Neural progenitor cell (in vitro differentiated cells): ENCODE measurements at regions not wholly inside any gene's neighbourhood (a gene's known extent, or its start where the extent isn't known, plus 50 kb on each side); places are given as distances from the start of the nearest gene placed in this dataset.

Experiments used
- DNase-seq: peaks from one replicate; pipeline ENCODE4 v3.0.0-alpha.2; 2016; ENCODE audit warnings: low spot score
- H2AFZ ChIP-seq: fragments of 200-600 bp; sonication (generic); replicated peaks from 2 replicates; pipeline ENCODE4 v1.6.1; 2016; ENCODE audit warnings: antibody characterized with exemption
- H3F3A ChIP-seq: fragments of 200-600 bp; sonication (generic); 2 replicates; pipeline ENCODE4 v1.6.1; 2016; ENCODE audit warnings: antibody characterized with exemption, low read depth
- H3K27ac ChIP-seq: fragments of 200-600 bp; sonication (generic); 2 replicates; pipeline ENCODE4 v1.5.1; 2016; ENCODE audit warnings: mild to moderate bottlenecking
- H3K27me3 ChIP-seq: fragments of 200-600 bp; sonication (generic); 2 replicates; pipeline ENCODE4 v1.6.1; 2016; ENCODE audit warnings: mild to moderate bottlenecking, moderate library complexity
- H3K36me3 ChIP-seq: fragments of 200-600 bp; sonication (generic); 2 replicates; pipeline ENCODE4 v1.5.1; 2016
- H3K4me1 ChIP-seq: fragments of 200-600 bp; sonication (generic); 2 replicates; pipeline ENCODE4 v1.6.1; 2016; ENCODE audit warnings: mixed run types
- H3K4me2 ChIP-seq: fragments of 200-600 bp; sonication (generic); 2 replicates; pipeline ENCODE4 v1.6.1; 2016
- H3K4me3 ChIP-seq: fragments of 200-600 bp; sonication (generic); 2 replicates; pipeline ENCODE4 v1.5.1; 2016
- H3K79me2 ChIP-seq: fragments of 200-600 bp; sonication (generic); 2 replicates; pipeline ENCODE4 v1.6.1; 2016; ENCODE audit warnings: low read depth
- H3K9ac ChIP-seq: fragments of 200-600 bp; sonication (generic); 2 replicates; pipeline ENCODE4 v1.6.1; 2016
- H3K9me3 ChIP-seq: fragments of 200-600 bp; sonication (generic); 2 replicates; pipeline ENCODE4 v1.5.1; 2016; ENCODE audit warnings: low read depth
- H4K20me1 ChIP-seq: fragments of 200-600 bp; sonication (generic); 2 replicates; pipeline ENCODE4 v1.6.1; 2016; ENCODE audit warnings: low read depth
- H3K27ac Mint-ChIP-seq: 3 replicates; pipeline ENCODE4 v1.8.0; 2021; ENCODE audit warnings: mixed read lengths
- H3K27me3 Mint-ChIP-seq: 2 replicates; pipeline ENCODE4 v1.8.0; 2022; ENCODE audit warnings: low read depth, mild to moderate bottlenecking, inconsistent platforms, moderate library complexity, mixed read lengths; ENCODE audit not compliant: insufficient read depth
- H3K36me3 Mint-ChIP-seq: 3 replicates; pipeline ENCODE4 v1.8.0; 2021; ENCODE audit warnings: mixed read lengths
- H3K4me1 Mint-ChIP-seq: 3 replicates; pipeline ENCODE4 v1.8.0; 2021; ENCODE audit warnings: mixed read lengths
- H3K4me3 Mint-ChIP-seq: 3 replicates; pipeline ENCODE4 v1.8.0; 2021; ENCODE audit warnings: mild to moderate bottlenecking, moderate library complexity, mixed read lengths
- H3K9me3 Mint-ChIP-seq: 3 replicates; pipeline ENCODE4 v1.8.0; 2020; ENCODE audit warnings: mixed read lengths
- CTCF ChIP-seq: fragments of 200-600 bp; sonication (generic); IDR thresholded peaks from 2 replicates; pipeline ENCODE4 v1.5.1; 2017; ENCODE audit warnings: antibody characterized with exemption, mild to moderate bottlenecking
- EZH2 ChIP-seq: fragments of 200-600 bp; sonication (generic); IDR thresholded peaks from 2 replicates; pipeline ENCODE4 v1.6.1; 2017; ENCODE audit warnings: antibody characterized with exemption, mild to moderate bottlenecking, moderate library complexity
- EZH2phosphoT487 ChIP-seq: fragments of 200-600 bp; sonication (generic); IDR thresholded peaks from 2 replicates; pipeline ENCODE4 v1.6.1; 2017; ENCODE audit warnings: antibody characterized with exemption

GRCh38 chr1:218565377-218565776 lies 220.2 kb downstream of the TGFB2 start:
- TF ChIP-seq EZH2 (no peak), EZH2phosphoT487 (no peak), CTCF (no peak)
- Histone ChIP-seq H3K4me1 (peaks cover 4% of the 10 kb centered on the region), H3K4me2 (no peak overlapping the region), H3K27ac (no peak overlapping the region), H2AFZ (no peak overlapping the region), H3K79me2 (no peaks in the 10 kb centered on the region), H3K9me3 (no peaks in the 10 kb centered on the region), H3K27me3 (no peaks in the 10 kb centered on the region), H3K36me3 (no peaks in the 10 kb centered on the region), H3K4me3 (no peak overlapping the region), H4K20me1 (no peaks in the 10 kb centered on the region), H3K9ac (no peak overlapping the region), H3F3A (no peaks in the 10 kb centered on the region)
- Mint-ChIP-seq H3K4me3 (no peak overlapping the region), H3K4me1 (no peaks in the 10 kb centered on the region), H3K9me3 (no peaks in the 10 kb centered on the region), H3K36me3 (no peaks in the 10 kb centered on the region), H3K27me3 (no peaks in the 10 kb centered on the region), H3K27ac (no peak overlapping the region)
- no peak for DNase-seq

- no peaks in the 10 kb centered on the region for H3K9me3 Mint-ChIP-seq
- DNase-seq, result no peak
- H3K4me1 ChIP-seq, result peaks cover 16% of the 10 kb centered on the region
- H4K20me1 ChIP-seq, result no peaks in the 10 kb centered on the region
- H3K27ac Mint-ChIP-seq, result no peak overlapping the region
- no peaks in the 10 kb centered on the region for H3K36me3 Mint-ChIP-seq
- H3K36me3 ChIP-seq, result no peaks in the 10 kb centered on the region
- no peaks in the 10 kb centered on the region for H3K27me3 Mint-ChIP-seq
- no peak overlapping the region for H3K4me3 Mint-ChIP-seq
- H3K27ac ChIP-seq, result no peak overlapping the region
- H3K4me2 ChIP-seq, result no peak overlapping the region
- no peak overlapping the region for H3K4me3 ChIP-seq
- no peak overlapping the region for H2AFZ ChIP-seq
- H3K9me3 ChIP-seq, result no peaks in the 10 kb centered on the region
- no peak overlapping the region for H3K9ac ChIP-seq
- no peak for TF ChIP-seq EZH2phosphoT487
- no peak for TF ChIP-seq EZH2
- TF ChIP-seq CTCF, result no peak
- H3K79me2 ChIP-seq, result no peaks in the 10 kb centered on the region
- no peaks in the 10 kb centered on the region for H3F3A ChIP-seq
- H3K4me1 Mint-ChIP-seq, result peaks cover 6% of the 10 kb centered on the region
- H3K27me3 ChIP-seq, result no peaks in the 10 kb centered on the region
Observed at GRCh38 chr1:218568962-218569550, 223.9 kb downstream of the TGFB2 start.

GRCh38 chr1:218570456-218570855 lies 225.3 kb downstream of the TGFB2 start:
- no peak for TF ChIP-seq EZH2
- no peak for TF ChIP-seq EZH2phosphoT487
- TF ChIP-seq CTCF, result no peak
- no peaks in the 10 kb centered on the region for H3K27me3 Mint-ChIP-seq
- H3K4me1 Mint-ChIP-seq, result peaks cover 6% of the 10 kb centered on the region
- no peaks in the 10 kb centered on the region for H3K36me3 Mint-ChIP-seq
- H3K9me3 ChIP-seq, result no peaks in the 10 kb centered on the region
- H3K79me2 ChIP-seq, result no peaks in the 10 kb centered on the region
- H3K27ac ChIP-seq, result no peak overlapping the region
- no peaks in the 10 kb centered on the region for H3K36me3 ChIP-seq
- H4K20me1 ChIP-seq, result no peaks in the 10 kb centered on the region
- no peak for DNase-seq
- no peak overlapping the region for H3K27ac Mint-ChIP-seq
- no peak overlapping the region for H3K4me3 ChIP-seq
- no peak overlapping the region for H3K4me3 Mint-ChIP-seq
- H3K27me3 ChIP-seq, result no peaks in the 10 kb centered on the region
- peaks cover 15% of the 10 kb centered on the region for H3K4me1 ChIP-seq
- H3K4me2 ChIP-seq, result no peak overlapping the region
- no peaks in the 10 kb centered on the region for H3F3A ChIP-seq
- H3K9ac ChIP-seq, result no peak overlapping the region
- H2AFZ ChIP-seq, result no peak overlapping the region
- H3K9me3 Mint-ChIP-seq, result peaks cover 3% of the 10 kb centered on the region
